HG02840 (cell line): ENCODE measurements at regions not wholly inside any gene's neighbourhood (a gene's known extent, or its start where the extent isn't known, plus 50 kb on each side); places are given as distances from the start of the nearest gene placed in this dataset.
"Not testable (repeated sequence)": the region's sequence is repeated elsewhere in the genome, so short reads cannot be mapped to it uniquely, and the experiment has no call there.

Experiments
- ATAC-seq: cut with Tn5 transposase; IDR thresholded peaks from one replicate; pipeline ENCODE4 v1.9.1; 2021; ENCODE audit warnings: mild to moderate bottlenecking, moderate library complexity, moderate number of reproducible peaks; ENCODE audit not compliant: unreplicated experiment, low FRiP score

- ATAC-seq = no peak
These were observed 226.0 kb downstream of the SPRY1 start for GRCh38 chr4:123622572-123622971.

DNA sequence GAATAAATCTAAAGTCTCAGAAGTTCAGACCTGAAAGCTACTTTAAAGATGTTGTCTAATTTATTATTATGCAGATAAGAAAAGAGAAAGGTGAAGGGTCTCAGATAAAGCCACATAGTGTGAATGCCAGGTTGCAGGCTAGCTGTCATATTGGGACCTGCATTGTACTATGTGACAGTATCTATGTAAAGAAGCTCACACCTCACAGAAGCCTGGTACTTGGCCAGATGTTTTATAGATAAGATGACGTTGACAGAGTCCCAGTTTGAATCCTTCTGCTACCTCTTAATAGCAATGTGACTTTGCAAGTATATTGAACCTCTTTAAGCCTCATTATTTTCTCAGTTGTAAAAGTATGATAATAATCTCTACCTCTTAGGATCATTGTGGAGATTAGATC, 227.0 kb downstream of the SPRY1 start:
- no peak for ATAC-seq

DNA sequence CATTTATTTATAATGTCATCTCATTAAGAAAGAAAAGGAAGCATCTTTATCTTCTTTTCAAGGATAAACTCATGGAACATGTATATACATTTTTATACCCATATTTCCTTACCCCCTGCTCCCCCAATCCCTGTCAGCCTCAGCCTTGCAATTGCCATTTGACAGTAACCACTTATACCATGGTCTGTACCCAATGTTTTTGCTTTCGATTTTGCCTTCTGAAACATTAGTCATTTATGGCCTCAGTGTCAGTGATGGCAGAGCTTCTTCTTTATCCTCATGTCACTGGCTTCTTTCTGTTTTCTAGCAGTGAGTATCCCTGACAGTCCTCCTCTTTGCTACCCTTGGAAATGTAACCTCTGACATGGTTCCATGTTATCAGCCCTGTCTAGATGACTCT, 228.4 kb downstream of the SPRY1 start:
- no peak for ATAC-seq

DNA sequence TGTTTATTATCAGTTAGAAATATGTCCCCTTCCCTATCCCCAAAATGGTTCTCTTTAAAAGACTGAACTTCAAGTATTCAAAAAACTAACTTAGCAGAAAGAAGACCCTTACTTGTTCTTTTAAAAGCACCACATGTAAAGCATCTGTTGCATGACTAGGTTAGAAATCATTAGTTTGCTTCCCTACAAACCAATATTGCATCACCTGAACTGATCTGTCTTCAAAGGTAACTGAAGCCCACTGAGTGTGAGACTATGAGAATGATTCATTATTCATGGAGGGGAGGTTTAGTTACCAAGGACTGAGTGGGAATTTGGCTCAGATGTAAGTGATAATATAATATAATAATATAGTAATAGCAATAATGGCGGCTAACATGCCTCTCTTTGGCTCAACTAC, 231.7 kb downstream of the SPRY1 start:
- ATAC-seq = no peak

DNA sequence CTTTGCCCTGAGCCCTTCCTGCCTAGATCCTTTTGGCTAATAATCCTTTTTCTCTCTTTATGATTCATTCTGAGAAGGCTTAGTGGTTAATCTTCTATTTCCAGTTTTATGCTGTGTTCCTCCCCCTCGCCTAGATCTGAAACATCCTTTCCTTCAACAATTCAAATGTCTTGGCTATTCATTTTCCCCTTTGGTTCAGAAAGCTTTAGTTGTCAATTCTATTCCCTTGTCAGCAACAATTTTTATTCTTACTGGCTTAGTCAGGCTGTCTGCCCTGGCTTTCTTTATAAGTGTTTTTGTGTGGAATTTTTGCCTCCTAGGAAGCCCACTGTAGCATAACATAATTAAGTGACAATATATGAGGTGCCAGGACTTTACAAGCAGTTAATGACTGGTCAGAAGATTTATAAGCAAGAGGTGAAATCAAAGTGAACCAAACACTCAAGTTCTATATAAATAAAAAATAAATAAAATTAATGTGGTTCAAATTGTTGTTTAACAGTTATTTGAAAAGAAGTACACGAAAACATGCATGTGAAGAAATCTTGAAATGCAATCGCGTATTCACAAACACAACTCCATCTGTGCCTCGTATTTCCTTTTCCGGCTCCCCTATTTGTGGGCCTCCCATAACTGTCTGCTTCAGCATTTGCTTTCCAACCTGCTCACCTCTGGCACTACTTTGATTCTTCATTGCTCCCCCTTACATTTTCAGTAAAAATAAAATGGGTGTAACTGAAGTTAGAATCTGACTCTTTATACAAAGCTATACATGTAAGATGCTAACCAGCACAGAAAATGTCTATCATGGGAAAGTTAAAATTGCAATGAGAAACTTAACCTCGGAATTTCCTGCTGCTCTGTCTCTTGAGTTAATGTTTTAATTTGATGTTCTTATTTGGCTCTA, 235.4 kb downstream of the SPRY1 start:
- no peak for ATAC-seq

GRCh38 chr4:123632693-123633030, 236.1 kb downstream of the SPRY1 start:
- no peak for ATAC-seq

- no peak for ATAC-seq
These were observed 242.2 kb downstream of the SPRY1 start for GRCh38 chr4:123638834-123639233.

DNA sequence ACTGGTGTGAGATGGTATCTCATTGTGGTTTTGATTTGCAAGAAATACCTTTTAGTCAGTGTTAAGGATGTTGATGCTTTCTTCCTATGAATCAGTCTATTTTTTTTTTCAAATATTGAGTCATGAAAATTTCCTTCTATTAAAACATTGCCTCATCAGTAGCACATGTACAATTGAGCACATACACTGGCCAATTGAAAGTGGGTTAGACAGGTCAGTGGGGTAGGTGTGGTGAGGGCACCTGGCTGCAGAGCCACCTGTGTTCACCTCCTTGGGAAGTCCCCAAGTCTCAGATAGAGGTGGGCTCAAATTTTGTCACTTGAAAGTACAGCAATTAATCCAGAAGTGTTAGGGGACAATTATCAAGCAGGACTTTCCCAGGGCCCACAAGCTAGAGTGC, 243.7 kb downstream of the SPRY1 start:
- no peak for ATAC-seq

- no peak for ATAC-seq
These were observed 244.2 kb downstream of the SPRY1 start for GRCh38 chr4:123640824-123641223.

DNA sequence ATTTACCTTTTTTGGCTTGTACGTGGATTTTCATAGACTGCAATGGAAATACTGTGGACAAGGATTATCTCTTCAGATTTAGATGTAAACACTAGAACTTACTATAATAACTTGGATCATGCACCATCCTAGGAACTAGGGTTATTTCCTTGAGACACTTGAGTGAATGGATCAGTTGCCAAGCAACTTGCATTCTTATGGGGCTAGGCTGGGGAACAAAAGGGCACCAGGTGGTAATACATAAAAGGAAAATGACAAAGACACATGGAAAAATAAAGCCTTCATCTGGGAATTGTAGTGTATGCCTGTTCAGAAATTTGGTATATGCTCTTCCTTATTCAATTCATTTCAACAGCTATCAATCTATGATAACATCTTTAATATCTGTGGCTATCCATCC, 247.1 kb downstream of the SPRY1 start:
- ATAC-seq = no peak

DNA sequence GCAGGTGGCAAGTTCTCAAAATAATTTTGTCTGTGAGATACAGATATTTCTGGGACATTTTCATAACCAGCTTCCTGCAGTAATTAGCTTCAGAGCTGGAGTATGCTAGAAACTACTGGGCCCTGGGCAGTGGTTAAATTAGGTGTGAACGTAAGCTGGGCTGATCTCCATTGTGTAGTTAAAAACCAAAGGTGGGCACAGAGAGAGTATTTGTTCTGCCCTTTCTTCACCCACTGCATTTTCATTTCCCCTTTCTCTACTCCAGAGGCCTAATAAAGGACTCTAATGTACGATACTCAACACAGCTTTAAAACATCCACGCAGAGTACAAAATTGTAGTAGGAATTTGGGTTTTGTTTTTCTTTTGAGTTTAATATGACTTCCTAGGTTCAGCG, 252.7 kb downstream of the SPRY1 start:
- peak; percentile 59 for ATAC-seq

DNA sequence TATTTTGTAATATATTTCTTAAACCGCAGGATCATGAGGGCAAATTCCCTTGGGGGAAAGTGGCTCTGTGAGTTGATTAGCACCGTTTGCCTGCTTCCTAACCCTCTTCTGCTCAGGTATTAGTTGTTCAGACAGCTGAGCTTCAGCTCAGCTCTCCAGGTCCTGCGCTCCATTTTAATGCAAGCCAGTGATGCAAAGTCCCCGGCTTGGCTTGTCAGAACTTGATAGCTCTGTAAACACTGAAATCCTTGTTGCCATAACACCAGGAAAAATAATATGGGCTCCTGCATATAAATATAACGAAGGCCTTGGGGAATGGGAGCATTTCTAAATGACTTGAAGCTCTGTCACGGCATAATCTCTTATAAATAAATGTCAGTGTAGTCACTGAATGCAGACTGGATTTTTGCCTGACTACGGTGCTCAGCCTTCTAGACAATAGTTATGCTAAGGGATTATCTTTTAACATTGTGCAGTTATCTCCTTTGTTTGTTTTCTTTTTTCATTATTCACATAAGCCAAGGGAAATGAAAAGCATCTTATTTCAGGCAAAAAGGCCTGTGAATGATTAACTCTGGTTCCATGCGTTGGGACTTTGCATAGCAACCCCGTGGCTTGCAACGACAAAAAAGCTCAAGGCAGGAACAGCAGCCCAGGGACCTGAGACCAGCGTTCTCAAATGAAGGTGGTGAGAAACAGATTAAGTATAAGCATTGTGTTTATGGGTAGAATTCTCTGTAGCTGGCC, 253.2 kb downstream of the SPRY1 start:
- peak; percentile 33 for ATAC-seq

- no peak for ATAC-seq
These were observed 254.5 kb downstream of the SPRY1 start for GRCh38 chr4:123651066-123651465.

- ATAC-seq = no peak
These were observed 255.1 kb downstream of the SPRY1 start for GRCh38 chr4:123651536-123652180.

DNA sequence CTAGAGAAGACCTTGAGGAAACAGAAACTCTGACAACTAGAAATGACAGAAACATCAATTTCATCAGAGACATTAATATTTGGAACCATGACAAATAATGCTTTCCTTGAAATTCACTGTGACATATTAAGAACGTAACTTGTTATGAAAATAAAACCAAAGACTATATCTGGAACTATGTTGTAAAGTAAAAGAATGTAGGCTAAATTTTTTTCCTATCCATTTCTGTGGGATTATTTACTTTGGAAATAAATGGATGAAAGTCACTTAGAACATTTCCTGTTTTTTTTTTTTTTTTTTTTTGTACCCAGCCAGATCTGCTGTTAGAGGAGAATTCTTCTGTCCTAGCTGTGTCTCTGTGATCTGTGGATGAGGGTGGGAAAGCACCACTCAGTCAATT, 255.9 kb downstream of the SPRY1 start:
- no peak for ATAC-seq

DNA sequence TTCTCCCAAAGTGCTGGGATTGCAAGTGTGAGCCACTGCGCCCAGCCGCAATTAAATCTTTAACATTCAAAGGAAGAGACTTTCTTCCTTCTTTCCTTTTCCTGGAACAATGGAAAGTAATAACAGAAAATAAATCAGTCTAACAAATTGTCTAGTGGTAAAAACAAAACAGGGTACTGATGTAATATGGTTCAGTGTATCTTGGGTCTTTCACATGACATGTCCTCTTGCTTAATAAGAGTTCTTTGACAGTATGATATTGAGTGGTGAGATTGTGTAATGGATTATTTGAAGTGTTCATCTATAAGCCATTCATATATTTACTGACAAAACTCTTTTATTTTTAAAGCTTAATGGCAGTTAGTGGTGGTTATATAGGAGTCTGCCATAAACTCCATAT, 256.6 kb downstream of the SPRY1 start:
- no peak for ATAC-seq

DNA sequence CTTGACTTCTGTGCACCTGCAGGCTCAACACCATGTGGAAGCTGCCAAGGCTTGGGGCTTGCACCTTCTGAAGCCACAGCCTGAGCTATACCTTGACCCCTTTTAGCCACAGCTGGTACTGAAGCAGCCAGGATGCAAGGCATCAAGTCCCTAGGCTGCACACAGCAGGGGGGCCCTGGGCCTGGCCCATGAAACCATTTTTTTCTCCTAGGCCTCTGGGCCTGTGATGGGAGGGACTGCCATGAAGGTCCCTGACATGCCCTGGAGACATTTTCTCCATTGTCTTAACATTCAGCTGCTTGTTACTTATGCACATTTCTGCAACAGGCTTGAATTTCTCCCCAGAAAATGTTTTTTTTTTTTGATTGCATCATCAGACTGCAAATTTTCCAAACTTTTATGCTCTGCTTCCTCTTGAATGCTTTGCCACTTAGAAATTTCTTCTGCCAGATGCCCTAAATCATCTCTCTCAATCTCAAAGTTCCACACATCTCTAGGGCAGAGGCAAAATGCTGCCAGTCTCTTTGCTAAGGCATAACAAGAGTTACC, 260.2 kb downstream of the SPRY1 start:
- ATAC-seq = not testable (repeated sequence)

DNA sequence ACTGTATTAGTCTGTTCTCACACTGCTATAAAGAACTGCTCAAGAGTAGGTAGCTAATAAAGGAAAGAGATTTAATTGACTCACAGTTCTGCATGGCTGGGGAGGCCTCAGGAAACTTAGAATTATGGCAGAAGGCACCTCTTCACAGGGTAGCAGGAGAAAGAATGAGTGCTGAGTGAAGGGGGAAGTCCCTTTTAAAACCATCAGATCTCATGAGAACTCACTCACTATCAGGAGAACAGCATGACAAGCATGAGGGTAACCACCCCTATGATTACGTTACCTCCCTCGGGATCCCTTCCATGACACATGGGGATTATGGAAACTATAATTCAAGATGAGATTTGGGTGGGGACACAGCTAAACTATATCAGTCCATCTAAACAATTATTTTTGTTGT, 261.0 kb downstream of the SPRY1 start:
- ATAC-seq = not testable (repeated sequence)

- ATAC-seq = no peak
These were observed 262.7 kb downstream of the SPRY1 start for GRCh38 chr4:123659262-123659661.

- no peak for ATAC-seq
These were observed 263.1 kb downstream of the SPRY1 start for GRCh38 chr4:123659730-123660129.

- no peak for ATAC-seq
These were observed 264.6 kb downstream of the SPRY1 start for GRCh38 chr4:123661080-123661737.
